ENCODE measurements at regions not wholly inside any gene's neighbourhood (a gene's known extent, or its start where the extent isn't known, plus 50 kb on each side); places are given as distances from the start of the nearest gene placed in this dataset.

GRCh38 chr17:12537436-12537835, 128.3 kb upstream of the MYOCD start:
- no peak for DNase-seq

DNA sequence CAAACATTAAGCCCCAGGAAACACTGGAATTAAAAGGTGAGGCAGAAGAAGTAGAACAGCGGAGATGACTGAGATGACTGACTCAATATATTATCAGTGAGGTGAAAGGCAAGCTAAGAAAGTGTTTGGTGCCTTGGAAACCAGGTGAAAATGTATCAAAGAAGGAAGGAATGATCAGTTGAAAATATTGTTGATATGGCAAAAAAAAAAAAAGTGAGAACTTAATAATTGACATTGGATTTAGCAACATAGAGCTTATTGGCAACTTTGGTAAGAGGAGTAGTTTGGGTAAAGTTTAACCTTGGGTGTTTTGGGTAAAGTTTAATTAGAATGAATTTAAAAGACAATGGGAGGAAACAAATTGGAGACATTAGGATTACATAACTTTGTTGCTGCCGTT, 127.7 kb upstream of the MYOCD start:
- no peak for DNase-seq

- DNase-seq: peak; percentile 20
Observed at GRCh38 chr17:12545877-12546513, 119.7 kb upstream of the MYOCD start.

- DNase-seq: no peak
Observed at GRCh38 chr17:12546983-12547382, 118.7 kb upstream of the MYOCD start.

DNA sequence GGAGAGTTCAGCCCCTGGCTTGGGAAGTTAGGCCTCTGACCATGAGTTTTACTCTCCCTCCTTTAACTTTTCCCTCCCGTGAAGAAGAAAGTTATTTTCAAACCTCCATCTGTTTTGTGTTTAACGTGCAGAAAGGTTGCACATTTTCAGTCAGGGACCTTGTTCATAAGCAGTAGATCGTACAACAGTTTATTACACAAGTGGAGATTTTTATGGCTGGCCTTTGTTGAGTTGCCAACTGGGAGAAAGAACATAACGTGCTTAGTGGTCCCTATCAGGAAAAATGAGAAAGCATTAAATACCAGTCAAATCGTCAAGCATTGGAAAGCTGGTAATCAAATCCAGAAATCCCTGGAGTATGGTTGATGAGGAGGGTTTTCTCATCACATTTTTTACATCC, 117.9 kb upstream of the MYOCD start:
- DNase-seq: no peak

DNA sequence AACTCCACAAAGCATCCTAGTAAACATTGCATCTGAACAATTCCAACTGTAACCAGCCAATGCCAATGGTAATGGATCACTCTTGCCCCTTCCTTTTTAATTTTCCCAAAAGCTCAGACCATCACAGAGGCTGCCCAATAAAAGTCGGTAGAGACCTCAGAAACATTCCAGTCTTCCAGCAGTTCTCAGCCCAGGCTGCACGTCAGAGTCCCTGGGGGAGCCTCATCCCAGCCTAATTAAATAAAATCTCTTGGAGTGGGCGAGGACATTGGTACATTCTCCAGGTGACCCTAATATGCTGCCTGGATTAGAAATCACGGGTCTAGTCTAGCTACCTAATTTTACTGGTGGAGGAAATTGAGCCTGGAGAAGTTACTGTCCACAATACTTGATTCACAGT, 117.1 kb upstream of the MYOCD start:
- DNase-seq: no peak

GRCh38 chr17:12549499-12550041, 116.1 kb upstream of the MYOCD start:
- no peak for DNase-seq

DNA sequence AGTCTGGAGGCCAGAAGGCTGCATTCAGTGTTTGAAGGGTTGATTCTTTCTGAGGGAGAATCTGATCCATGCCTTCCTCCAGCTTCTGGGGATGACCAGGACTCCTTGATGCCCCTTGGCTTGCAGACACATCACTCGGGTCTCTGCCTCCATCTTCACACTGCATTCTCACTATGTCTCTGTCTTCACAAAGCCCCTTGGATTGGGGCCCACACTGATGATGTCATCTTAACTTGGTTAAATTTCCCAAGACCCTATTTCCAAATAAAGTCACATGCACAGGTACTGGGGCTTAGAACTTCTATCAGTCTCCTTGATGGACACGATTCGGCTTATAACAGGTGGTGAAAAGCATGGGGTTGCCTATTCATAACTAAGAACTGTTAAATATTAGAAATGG, 112.1 kb upstream of the MYOCD start:
- no peak for DNase-seq

GRCh38 chr17:12554251-12554650, 111.4 kb upstream of the MYOCD start:
- DNase-seq: no peak

DNA sequence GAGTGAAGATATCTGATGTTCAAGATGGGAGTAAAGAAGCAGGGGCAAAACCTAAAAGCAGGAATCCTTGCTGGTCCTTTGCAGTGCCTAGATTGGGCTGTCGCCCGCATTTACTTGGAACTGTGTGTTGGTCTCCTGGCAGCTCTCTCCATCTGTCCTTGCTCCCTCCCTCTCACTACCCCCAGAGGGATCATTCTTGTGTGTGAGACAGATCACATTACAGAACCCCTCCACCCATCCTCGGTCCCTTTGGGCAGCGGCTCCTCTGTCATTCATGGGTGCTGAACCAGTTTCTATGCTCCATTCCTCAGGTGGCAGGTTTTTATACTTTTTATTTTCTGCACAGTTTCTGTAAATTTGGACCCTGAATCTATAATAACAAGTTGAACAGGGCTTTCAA, 99.4 kb upstream of the MYOCD start:
- no peak for DNase-seq

GRCh38 chr17:12567077-12568053, 98.3 kb upstream of the MYOCD start:
- DNase-seq: no peak

DNA sequence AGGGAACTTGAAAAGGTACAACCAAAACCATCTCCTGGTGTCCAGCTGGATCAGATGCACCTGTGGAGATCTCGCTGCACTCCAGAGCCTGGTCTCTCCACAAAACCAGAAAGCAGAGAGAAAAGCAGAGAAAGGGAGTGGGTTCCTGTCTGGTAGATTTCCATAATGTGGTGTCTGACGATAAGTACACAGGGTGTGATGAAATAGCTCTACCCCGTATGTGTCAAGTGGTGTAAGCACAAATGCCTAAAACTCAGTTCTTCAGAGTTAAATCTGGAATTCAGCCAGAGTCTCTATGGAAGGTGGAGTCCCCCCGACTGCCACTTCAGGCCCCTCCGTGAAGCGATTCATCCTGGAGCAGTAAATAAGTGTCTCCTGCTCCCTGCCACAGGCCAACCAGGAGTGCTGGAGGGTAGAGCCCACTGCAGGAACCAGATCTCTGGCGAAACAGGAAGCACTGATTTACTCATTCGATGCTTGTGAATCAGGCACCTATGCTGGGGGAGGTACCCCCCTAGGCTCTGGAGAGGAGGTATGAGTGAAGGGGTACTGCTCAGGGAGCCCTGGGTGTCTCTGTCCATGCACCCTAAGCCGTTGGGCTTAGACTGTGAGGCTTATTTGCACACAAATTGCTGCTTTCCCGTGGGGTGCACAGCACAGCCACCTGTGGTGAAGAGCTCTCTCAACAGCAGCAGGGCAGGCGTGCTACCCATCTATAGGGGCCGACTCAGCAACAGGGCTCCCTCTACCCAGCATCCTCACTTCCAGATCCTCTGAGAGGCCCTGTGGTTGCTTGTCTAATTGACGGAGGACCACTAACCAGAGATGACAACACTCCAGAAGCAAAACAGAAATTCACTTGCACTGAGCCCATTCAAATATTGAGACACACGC, 97.1 kb upstream of the MYOCD start:
- no peak for DNase-seq

DNA sequence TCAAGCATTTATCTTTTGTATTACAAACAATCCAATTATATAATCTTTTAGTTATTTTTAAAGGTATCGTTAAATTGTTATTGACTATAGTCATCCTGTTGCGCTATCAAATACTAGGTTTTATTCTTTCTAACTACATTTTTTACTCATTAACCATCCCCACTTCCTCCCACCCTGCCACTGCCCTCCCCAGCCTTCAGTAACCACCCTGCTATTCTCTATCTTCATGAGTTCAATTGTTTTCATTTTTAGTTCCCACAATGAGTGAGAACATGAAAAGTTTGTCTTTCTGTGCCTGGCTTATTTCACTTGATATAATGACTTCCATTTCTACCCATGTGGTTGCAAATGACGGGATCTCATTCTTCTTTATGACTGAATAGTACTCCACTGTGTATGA, 94.1 kb upstream of the MYOCD start:
- no peak for DNase-seq

- DNase-seq: no peak
Observed at GRCh38 chr17:12574525-12574924, 91.2 kb upstream of the MYOCD start.

DNA sequence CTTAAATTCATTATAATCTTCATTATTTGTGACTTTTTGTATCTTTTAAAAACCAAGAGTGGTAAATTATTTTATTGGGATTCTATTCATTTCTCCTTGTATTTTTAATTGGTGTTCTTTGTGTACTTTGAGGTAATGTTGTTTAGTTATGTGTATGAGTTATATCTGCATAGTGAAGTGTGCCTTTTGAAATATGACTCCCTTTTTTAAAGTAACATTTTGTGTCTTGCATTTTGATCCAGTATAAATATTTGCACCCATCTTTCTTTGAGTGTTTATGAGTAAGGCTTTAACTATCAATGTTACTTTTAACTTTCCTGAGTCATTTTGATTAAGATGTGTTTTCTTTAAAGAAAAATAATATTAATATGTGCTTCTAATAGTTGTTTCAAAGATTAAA, 90.0 kb upstream of the MYOCD start:
- no peak for DNase-seq

DNA sequence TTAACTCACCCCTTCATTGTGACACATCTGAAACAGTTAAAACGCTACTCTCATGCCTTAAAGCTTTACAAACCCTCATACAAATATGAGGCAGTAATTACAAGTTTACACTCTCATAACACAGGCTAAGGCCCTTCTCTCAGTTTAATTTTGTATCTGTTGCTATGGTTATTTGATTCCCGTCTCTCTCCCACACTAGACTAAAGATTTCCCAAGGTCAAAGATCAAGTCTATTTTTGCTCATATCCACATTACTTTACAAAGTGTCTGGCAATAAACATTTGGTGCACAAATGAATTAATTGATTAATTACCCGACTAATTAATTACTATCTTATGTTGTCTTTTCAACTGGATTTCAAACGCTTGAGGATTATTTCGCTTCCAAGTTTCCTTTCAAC, 86.4 kb upstream of the MYOCD start:
- no peak for DNase-seq

DNA sequence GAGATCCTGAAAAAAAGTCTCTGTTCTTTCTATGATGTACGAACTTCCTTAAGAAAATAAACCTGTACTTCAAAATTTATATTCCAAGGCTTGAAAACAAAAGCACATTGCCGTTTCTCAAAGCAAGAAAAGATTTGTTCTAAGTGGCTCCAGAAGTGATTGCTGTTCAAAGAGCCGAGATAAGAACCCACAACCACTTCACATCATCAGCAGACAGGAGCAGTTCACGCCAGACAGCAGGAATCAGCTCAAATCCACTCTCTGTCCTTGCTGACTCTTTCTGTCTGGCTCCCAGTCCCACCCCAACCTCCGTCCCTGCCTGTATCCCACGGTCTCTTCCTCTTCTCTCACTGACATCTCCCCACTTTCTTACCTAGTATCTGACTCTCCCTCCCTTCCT, 85.0 kb upstream of the MYOCD start:
- DNase-seq: no peak

DNA sequence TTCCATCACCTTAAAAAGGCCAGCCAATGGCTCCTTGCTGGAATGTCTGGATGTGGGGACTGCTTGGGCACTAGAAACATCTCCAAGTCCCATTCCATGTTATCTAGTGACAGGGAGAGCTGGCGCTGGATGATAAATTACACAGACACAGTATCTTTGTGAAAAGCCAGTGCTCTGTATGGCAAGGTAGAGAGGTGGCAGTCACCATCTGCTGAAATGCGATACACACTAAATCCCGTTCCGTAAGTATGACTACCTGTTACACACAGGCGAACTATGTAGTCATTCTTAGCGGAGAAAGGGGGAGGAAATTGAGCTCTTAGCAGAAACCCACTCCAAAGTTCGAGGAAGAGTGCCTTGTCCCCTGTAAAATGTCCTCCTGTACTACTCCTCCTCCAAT, 81.0 kb upstream of the MYOCD start:
- DNase-seq: no peak

DNA sequence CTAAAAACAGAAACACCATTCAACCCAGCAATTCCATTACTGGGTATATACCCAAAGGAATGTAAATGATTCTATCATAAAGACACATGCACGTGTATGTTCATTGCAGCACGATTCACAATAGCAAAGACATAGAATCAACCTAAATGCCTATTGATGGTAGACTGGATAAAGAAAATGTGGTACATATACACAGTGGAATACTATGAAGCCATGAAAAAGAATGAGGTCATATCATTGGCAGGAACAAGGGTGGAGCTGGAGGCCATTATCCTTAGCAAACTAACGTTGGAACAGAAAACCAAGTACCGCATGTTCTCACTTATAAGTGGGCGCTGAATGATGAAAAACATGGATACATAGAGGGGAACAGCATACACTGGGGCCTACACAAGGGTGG, 77.2 kb upstream of the MYOCD start:
- DNase-seq: no peak

DNA sequence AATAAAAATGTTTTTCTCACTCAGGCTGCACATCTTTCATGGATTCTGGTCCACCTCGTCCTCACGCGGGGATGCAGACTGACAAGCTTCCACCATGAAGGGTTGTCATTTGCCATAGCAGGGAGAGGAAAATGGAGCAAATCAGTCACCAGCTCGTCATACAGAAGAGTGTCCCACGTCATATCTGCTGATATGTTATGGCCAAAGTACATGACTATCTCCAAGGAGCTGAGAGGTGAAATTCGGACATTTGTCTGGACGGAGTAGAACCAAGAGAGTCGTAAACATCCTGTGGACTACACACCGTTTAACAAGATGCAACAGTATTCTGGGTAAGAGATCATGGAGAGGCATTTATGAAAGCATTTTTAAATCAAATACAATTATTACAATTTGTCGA, 75.3 kb upstream of the MYOCD start:
- no peak for DNase-seq

GRCh38 chr17:12591021-12591735, 74.5 kb upstream of the MYOCD start:
- DNase-seq: no peak

DNA sequence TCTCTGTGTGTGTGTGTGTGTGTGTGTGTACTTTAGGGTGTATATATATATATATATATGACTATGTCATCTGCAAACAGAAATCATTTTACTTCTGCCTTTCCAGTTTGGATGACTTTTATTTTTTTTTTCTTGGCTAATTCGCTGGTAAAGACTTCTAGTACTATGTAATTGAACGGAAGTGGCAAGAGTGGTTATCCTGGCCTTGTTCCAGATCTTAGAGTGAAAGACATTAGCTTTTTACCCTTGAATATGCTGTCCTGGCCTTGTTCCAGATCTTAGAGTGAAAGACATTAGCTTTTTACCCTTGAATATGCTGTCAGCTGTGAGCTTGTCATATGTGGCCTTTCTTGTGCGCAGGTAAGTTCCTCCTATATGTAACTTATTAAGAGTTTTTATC, 72.7 kb upstream of the MYOCD start:
- DNase-seq: peak; percentile 2

Data from NCI-H69 (cell line).